ENCODE measurements at regions not wholly inside any gene's neighbourhood (a gene's known extent, or its start where the extent isn't known, plus 50 kb on each side); places are given as distances from the start of the nearest gene placed in this dataset.

DNA sequence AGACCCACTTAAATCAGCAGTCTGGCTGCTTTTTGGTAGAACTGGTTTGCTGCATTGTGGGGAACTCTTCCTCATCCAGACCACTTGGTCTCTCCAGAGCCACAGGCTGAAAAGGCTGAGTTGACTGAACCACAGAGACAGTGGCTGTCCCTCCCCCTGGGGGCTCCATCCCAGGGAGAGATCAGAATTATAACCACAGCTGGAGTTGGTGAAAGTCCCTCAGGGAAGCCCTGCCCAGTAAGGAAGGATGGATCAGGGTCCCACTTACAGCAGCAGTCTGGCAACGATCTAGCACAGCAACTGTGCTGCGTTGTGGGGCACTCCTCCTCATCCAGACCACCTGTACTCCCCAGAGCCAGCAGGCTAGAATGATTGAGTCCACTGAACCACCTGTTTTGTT lies 212.7 kb downstream of the SOX3 start:
- 79% methylated on average over 2 of the region's 2 CpGs for WGBS

GRCh38 chrX:140274811-140275525 lies 229.9 kb downstream of the SOX3 start:
- Histone ChIP-seq H3K4me3 (ENCODE audit: low read depth in 1 of 3, low read length in 3 of 3) (no peak overlapping the region), H3K36me3 (ENCODE audit: control insufficient read depth in 4 of 4, insufficient read depth in 3 of 4, low read depth in 1 of 4, low read length in 3 of 4) (no peaks in the 10 kb centered on the region), H3K9me3 (ENCODE audit: control insufficient read depth in 4 of 4, low read length in 3 of 4) (no peaks in the 10 kb centered on the region), H3K9ac (ENCODE audit: low read depth in 1 of 2, low read length in 2 of 2) (no peak overlapping the region), H3K4me1 (ENCODE audit: control insufficient read depth in 4 of 4, insufficient read depth in 4 of 4, low read length in 3 of 4) (no peaks in the 10 kb centered on the region), H3K27me3 (ENCODE audit: control insufficient read depth in 4 of 4, insufficient read depth in 4 of 4, low read length in 3 of 4) (no peaks in the 10 kb centered on the region), H3K27ac (ENCODE audit: low read depth in 1 of 2, low read length in 2 of 2) (no peak overlapping the region)
- no peak for TF ChIP-seq FOXA1 (IDR thresholded peaks at IDR 0.05)
- TF ChIP-seq, protein P1, sequence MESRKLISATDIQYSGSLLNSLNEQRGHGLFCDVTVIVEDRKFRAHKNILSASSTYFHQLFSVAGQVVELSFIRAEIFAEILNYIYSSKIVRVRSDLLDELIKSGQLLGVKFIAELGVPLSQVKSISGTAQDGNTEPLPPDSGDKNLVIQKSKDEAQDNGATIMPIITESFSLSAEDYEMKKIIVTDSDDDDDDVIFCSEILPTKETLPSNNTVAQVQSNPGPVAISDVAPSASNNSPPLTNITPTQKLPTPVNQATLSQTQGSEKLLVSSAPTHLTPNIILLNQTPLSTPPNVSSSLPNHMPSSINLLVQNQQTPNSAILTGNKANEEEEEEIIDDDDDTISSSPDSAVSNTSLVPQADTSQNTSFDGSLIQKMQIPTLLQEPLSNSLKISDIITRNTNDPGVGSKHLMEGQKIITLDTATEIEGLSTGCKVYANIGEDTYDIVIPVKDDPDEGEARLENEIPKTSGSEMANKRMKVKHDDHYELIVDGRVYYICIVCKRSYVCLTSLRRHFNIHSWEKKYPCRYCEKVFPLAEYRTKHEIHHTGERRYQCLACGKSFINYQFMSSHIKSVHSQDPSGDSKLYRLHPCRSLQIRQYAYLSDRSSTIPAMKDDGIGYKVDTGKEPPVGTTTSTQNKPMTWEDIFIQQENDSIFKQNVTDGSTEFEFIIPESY (IDR thresholded peaks at IDR 0.05) = no peak
- TF ChIP-seq RXRA (IDR thresholded peaks at IDR 0.05) = no peak
- TF ChIP-seq FOXA2 (IDR thresholded peaks at IDR 0.05) = no peak
- no peak for TF ChIP-seq YY1 (IDR thresholded peaks at IDR 0.05)
- no peak for TF ChIP-seq HNF4A (conservative IDR thresholded peaks at IDR 0.05)
- no peak for TF ChIP-seq HNF4G (IDR thresholded peaks at IDR 0.05)
- no peak for TF ChIP-seq TAF1 (conservative IDR thresholded peaks at IDR 0.05)
- no peak for TF ChIP-seq EGR1 (IDR thresholded peaks at IDR 0.05; ENCODE audit: low read depth in 2 of 2)
- TF ChIP-seq REST (IDR thresholded peaks at IDR 0.05) = no peak
- no peak for TF ChIP-seq SP1 (IDR thresholded peaks at IDR 0.05)
- no peak for TF ChIP-seq RAD21 (IDR thresholded peaks at IDR 0.05)
- TF ChIP-seq, protein P2, sequence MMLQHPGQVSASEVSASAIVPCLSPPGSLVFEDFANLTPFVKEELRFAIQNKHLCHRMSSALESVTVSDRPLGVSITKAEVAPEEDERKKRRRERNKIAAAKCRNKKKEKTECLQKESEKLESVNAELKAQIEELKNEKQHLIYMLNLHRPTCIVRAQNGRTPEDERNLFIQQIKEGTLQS (IDR thresholded peaks at IDR 0.05) = no peak
- TF ChIP-seq, protein P3, sequence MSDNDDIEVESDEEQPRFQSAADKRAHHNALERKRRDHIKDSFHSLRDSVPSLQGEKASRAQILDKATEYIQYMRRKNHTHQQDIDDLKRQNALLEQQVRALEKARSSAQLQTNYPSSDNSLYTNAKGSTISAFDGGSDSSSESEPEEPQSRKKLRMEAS (IDR thresholded peaks at IDR 0.05) = no peak
- TF ChIP-seq, protein P4, sequence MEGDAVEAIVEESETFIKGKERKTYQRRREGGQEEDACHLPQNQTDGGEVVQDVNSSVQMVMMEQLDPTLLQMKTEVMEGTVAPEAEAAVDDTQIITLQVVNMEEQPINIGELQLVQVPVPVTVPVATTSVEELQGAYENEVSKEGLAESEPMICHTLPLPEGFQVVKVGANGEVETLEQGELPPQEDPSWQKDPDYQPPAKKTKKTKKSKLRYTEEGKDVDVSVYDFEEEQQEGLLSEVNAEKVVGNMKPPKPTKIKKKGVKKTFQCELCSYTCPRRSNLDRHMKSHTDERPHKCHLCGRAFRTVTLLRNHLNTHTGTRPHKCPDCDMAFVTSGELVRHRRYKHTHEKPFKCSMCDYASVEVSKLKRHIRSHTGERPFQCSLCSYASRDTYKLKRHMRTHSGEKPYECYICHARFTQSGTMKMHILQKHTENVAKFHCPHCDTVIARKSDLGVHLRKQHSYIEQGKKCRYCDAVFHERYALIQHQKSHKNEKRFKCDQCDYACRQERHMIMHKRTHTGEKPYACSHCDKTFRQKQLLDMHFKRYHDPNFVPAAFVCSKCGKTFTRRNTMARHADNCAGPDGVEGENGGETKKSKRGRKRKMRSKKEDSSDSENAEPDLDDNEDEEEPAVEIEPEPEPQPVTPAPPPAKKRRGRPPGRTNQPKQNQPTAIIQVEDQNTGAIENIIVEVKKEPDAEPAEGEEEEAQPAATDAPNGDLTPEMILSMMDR (IDR thresholded peaks at IDR 0.05; ENCODE audit: low read depth, low read length, missing input control) = no peak
- no peak for TF ChIP-seq JUND (IDR thresholded peaks at IDR 0.05)
- TF ChIP-seq GABPA (IDR thresholded peaks at IDR 0.05 in 1 of 2, conservative IDR thresholded peaks at IDR 0.05 in 1 of 2) = no peak
- no peak for TF ChIP-seq NR2F2 (IDR thresholded peaks at IDR 0.05)
- DNase-seq (ENCODE audit: low spot score) = no peak
- WGBS = 44% methylated on average over 3 of the region's 3 CpGs

More for the DNA sequence above, 212.7 kb downstream of the SOX3 start:
- Histone ChIP-seq H3K9ac (ENCODE audit: low read depth in 1 of 2, low read length in 2 of 2) (no peak overlapping the region), H3K27me3 (ENCODE audit: control insufficient read depth in 4 of 4, insufficient read depth in 4 of 4, low read length in 3 of 4) (no peaks in the 10 kb centered on the region), H3K9me3 (ENCODE audit: control insufficient read depth in 4 of 4, low read length in 3 of 4) (no peaks in the 10 kb centered on the region), H3K27ac (ENCODE audit: low read depth in 1 of 2, low read length in 2 of 2) (no peak overlapping the region), H3K4me1 (ENCODE audit: control insufficient read depth in 4 of 4, insufficient read depth in 4 of 4, low read length in 3 of 4) (no peaks in the 10 kb centered on the region), H3K4me3 (ENCODE audit: low read depth in 1 of 3, low read length in 3 of 3) (no peak overlapping the region), H3K36me3 (ENCODE audit: control insufficient read depth in 4 of 4, insufficient read depth in 3 of 4, low read depth in 1 of 4, low read length in 3 of 4) (no peaks in the 10 kb centered on the region)
- DNase-seq (ENCODE audit: low spot score) = no peak
- TF ChIP-seq, protein P3 (IDR thresholded peaks at IDR 0.05) = no peak
- no peak for TF ChIP-seq TAF1 (conservative IDR thresholded peaks at IDR 0.05)
